ENCODE measurements at regions not wholly inside any gene's neighbourhood (a gene's known extent, or its start where the extent isn't known, plus 50 kb on each side); places are given as distances from the start of the nearest gene placed in this dataset.

- BruUV-seq (replicated peaks), result no TSS peak
- TF ChIP-seq TCF7 (IDR thresholded peaks at IDR 0.05; ENCODE audit: low read depth) (no peak), IRX3 (CRISPR knock-in tag; IDR thresholded peaks at IDR 0.05; ENCODE audit: borderline replicate concordance, low read depth) (no peak), TEF (CRISPR knock-in tag; IDR thresholded peaks at IDR 0.05) (no peak), YEATS4 (CRISPR knock-in tag; IDR thresholded peaks at IDR 0.05; ENCODE audit: borderline replicate concordance) (no peak), ZNF674 (CRISPR knock-in tag; IDR thresholded peaks at IDR 0.05; ENCODE audit: low read depth) (no peak), HES4 (CRISPR knock-in tag; IDR thresholded peaks at IDR 0.05; ENCODE audit: borderline replicate concordance) (no peak), ZNF142 (CRISPR knock-in tag; IDR thresholded peaks at IDR 0.05) (no peak), ZFP36 (IDR thresholded peaks at IDR 0.05; ENCODE audit: borderline replicate concordance, low read depth, low read length, partially characterized antibody) (no peak), SOX6 (IDR thresholded peaks at IDR 0.05) (no peak), SOX6 (CRISPR knock-in tag; IDR thresholded peaks at IDR 0.05) (no peak), MXD4 (CRISPR knock-in tag; IDR thresholded peaks at IDR 0.05) (no peak), ZFP90 (CRISPR knock-in tag; IDR thresholded peaks at IDR 0.05; ENCODE audit: borderline replicate concordance) (no peak), ZHX1 (CRISPR knock-in tag; IDR thresholded peaks at IDR 0.05; ENCODE audit: low read depth) (no peak)
Observed at GRCh38 chr7:124679146-124679545, 86.4 kb downstream of the GPR37 start.

More at GRCh38 chr7:124679146-124679545, 86.4 kb downstream of the GPR37 start:
- WGBS (ENCODE audit: low lambda C conversion rate), result 6% methylated on average over 2 of the region's 2 CpGs
- no peak for DNase-seq (ENCODE audit: low spot score)
- no peaks in the 10 kb centered on the region for H3K27me3 ChIP-seq (ENCODE audit: control insufficient read depth in 1 of 2, insufficient read depth in 2 of 2, low read length in 2 of 2)
- H3K36me3 ChIP-seq (replicated peaks in 1 of 2; ENCODE audit: control insufficient read depth in 1 of 2, insufficient read depth in 2 of 2, low read length in 2 of 2), result no peaks in the 10 kb centered on the region
- in situ Hi-C loops (cut with HindIII; ENCODE audit: extremely low pct_ligation_motif_present, low pct_unique_long_range_greater_than_20kb), result no loop called here
- H3K79me2 ChIP-seq (ENCODE audit: insufficient read depth, low read length), result no peaks in the 10 kb centered on the region
- no peak overlapping the region for H3K27ac ChIP-seq (ENCODE audit: extremely low read length, insufficient read depth, low read length)
- no peak overlapping the region for H3K9ac ChIP-seq (ENCODE audit: insufficient read depth, low read depth, low read length)
- ATAC-seq, result no peak
- no peak overlapping the region for H3K4me3 ChIP-seq (replicated peaks in 1 of 3; ENCODE audit: insufficient read depth in 1 of 3, low read depth in 2 of 3, low read length in 3 of 3)
- CTCF ChIA-PET (ENCODE audit: low intra/inter-chr PET ratio, low total read pairs), result no interaction called here
- no peak overlapping the region for H2AFZ ChIP-seq (ENCODE audit: low read length)
- H3K9me3 ChIP-seq (ENCODE audit: low read length), result no peaks in the 10 kb centered on the region
- H3K4me2 ChIP-seq (ENCODE audit: low read depth, low read length), result no peak overlapping the region
- POLR2A ChIA-PET, result no interaction called here
- H4K20me1 ChIP-seq (ENCODE audit: insufficient read depth, low read length), result no peaks in the 10 kb centered on the region
- no peak for FAIRE-seq
- H3K4me1 ChIP-seq (ENCODE audit: insufficient read depth, low read length), result no peaks in the 10 kb centered on the region
- intact Hi-C loops (cut with micrococcal nuclease; ENCODE audit: unreplicated experiment), result no loop called here
